ENCODE measurements at regions not wholly inside any gene's neighbourhood (a gene's known extent, or its start where the extent isn't known, plus 50 kb on each side); places are given as distances from the start of the nearest gene placed in this dataset.

DNA sequence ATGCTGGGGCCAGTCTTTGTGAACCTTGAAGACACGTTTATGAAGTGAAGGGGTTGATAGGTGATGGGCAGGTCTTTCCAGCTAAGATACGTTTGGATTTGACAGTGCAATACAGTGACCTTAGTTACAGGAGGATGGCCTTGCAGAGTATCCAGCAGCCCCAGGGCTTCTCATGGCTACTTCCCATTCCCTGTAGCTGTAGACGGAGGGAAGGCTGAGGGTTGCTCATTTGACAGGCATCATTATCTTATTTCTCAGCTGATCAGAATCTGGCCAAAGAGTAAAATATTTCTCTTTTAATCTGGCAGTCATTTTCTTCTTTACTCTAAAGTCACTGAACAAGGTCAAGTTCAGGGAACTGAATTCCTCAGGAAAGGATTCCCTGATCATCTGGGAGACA lies 85.1 kb upstream of the RMDN2 start:
- DNase-seq = no peak

GRCh38 chr2:37842732-37843440 lies 82.2 kb upstream of the RMDN2 start:
- no peak for DNase-seq

GRCh38 chr2:37843556-37843955 lies 81.5 kb upstream of the RMDN2 start:
- no peak for DNase-seq

GRCh38 chr2:37846207-37846606 lies 78.9 kb upstream of the RMDN2 start:
- no peak for DNase-seq

- DNase-seq = no peak
Measured at GRCh38 chr2:37847792-37848191, 77.3 kb upstream of the RMDN2 start.

DNA sequence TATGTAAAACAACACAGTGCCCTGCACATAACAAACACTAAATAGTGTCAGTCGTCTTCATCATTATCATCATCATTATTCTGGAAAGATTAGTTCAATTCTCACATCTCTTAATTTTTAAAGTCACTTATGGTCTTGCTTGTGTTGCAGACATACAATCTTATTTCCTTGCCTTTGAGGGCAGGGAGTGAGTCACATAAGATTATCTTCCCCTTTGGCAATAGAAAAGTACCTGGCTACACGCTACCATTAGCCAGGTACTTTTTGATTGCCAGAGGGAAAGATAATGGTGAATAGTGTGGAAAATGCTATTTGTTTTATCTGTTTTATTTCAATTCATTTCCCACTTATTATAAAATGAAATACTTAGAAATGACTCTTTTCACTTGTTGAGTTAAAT lies 76.6 kb upstream of the RMDN2 start:
- no peak for DNase-seq

GRCh38 chr2:37849911-37850310 lies 75.2 kb upstream of the RMDN2 start:
- no peak for DNase-seq

- DNase-seq = no peak
Measured at GRCh38 chr2:37851428-37851827, 73.7 kb upstream of the RMDN2 start.

DNA sequence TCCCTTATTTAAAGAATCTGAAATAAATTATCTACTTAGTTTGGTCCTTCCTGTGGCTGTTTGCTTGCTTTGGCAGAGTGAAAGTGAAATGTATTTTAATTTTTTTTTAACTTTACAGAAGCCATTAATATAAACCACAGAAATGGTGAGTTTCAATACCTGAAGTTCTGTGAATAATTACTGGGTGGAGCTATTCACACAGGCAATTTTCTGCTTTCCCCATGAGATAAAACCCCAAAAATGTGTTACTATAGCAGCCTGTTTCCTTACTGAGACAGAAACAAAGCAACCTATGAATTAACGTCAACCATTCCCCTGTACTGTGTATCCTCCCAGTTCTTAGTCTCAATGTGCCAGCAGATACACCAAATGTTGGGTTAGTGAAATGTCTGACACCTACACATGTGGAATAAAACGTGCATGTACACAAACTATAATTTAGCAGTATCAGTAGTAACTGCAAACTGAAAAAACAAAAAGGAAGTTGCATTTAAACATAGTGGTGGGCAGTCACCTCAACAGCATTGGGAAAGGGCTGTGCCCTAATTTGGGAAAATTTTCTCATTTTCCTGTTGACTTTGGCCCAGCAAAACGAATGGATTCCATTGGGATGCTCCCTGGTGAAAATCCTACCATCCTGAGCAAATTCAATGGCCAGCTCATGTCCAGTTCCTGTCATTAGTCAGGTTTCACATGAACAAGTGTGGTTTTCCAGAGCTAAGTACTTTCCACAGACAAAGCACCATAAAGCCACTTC lies 73.1 kb upstream of the RMDN2 start:
- no peak for DNase-seq

- no peak for DNase-seq
Measured at GRCh38 chr2:37852585-37853014, 72.5 kb upstream of the RMDN2 start.

DNA sequence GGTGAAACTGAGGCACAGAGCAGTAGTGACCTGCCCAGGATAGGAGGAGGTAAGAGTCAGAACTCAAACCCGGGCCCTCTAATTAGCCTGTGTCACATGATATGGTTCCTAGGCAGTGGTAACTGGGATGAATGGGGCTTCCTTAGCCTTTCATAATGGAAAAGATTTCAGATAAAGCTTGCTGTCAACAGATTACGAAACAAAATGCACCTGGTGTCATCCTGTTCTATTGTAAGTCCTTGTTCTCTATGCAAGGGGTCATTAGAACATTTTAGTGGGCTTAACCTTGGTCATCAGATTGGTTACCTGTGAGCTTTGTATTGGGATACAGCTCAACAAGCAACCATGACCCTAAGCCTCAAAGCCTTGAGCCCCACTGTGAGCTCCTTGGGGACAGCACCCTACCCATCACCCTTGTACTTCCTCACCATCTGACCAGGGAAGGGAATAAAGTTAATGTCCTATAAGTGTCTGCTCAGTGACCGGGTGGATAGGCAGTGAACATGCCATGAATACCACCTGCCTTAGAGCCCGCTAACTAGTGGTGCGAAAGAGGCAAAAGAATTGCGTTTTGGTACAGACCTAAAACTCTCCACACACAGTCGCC lies 70.3 kb upstream of the RMDN2 start:
- DNase-seq = no peak

DNA sequence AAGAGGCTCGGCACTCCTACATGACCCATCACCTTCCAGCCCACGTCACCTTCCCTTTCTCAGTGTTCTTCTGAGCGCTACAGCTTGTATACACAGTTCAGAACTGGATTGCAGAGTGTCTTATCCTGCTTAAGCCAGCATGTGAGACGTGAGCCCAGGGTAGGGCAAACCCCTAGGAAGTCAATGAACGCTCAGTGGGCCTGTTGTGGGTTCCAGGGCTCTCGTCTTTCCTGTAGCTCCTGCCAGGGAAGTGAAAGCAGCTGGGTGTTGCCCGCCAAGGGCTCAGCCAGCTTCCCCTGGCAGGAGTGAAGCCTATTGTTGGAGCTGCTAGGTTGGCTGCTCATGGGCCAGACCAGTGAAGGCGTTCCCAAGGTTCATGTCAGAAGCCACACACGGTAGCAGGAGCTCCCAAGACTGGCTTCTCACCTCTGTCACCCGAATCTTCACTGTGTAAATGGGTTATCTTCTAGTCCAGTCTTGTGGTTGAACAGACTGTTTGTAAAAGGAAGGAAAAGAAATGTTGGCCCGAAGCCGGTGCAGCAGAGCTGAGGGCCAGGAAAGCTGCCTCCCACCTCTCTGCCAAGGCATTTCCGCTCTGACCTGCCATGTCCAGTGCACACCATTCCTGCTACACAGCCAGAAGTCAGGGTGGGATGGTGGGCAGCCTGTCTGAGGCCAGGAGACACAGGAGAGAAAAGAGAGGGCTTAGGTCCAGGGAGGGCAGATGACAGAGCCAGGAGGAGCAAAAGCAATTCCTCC lies 69.6 kb upstream of the RMDN2 start:
- DNase-seq = no peak

GRCh38 chr2:37856101-37856751 lies 68.9 kb upstream of the RMDN2 start:
- DNase-seq = no peak

- DNase-seq = no peak
Measured at GRCh38 chr2:37857575-37858399, 67.3 kb upstream of the RMDN2 start.

DNA sequence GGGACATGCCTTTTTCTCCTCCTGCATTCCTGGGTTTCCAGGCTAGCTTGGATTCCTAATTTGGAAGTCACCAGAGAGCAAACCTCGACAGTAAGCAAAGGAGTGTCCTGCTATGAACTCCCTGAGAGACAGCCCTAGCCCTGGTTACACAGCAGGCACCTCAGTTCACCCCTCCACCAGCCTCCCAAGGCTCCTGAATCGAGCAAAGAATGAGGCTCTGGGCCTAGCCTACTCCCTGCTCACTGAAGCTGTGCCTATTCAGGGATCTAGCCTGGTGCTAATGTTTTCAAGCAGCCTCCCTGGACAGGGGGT lies 66.7 kb upstream of the RMDN2 start:
- no peak for DNase-seq

DNA sequence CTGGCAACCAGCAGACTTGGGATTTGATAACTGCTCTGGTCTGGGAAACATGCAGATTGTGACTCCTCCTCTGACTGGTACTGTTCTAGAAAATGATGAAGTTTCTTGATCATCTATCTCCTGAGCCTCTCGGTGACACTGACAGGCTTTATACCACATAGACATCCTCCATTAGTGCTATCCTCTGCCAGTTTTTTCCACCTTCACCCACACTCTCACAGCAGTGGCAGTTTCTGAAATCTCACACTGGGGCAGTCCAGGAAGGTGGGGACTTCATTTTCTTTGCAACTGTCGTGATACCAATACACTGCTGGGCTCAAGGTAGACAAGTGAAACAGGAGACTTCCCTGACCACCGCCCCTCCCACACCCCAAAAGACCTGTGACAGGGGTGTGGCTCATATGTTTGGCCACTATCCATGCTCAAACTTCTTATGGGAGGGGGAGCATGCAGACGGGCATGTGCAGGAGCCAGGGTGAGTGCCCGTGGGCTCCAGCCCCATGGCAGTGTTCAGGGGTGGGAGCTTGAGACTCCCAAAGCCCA lies 66.3 kb upstream of the RMDN2 start:
- no peak for DNase-seq

- no peak for DNase-seq
Measured at GRCh38 chr2:37862620-37863019, 62.5 kb upstream of the RMDN2 start.

DNA sequence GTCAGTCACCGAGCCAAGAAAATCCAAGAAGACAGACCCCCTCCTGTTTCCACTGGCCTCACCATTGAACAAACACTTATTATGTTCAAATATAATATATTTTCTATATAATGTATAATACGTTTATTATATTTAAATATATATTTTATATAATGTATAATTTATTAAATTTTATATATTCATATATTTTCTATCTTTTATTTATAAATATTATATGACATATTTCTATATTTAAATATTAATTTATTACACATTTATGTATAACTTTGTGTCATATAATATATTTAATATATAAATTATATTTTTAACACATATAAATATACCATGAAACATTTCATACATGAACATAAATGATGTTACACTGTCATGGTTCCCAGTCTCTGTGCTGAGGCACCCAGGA lies 60.9 kb upstream of the RMDN2 start:
- DNase-seq = no peak

- no peak for DNase-seq
Measured at GRCh38 chr2:37865640-37866039, 59.4 kb upstream of the RMDN2 start.

- no peak for DNase-seq
Measured at GRCh38 chr2:37866171-37866934, 58.7 kb upstream of the RMDN2 start.

DNA sequence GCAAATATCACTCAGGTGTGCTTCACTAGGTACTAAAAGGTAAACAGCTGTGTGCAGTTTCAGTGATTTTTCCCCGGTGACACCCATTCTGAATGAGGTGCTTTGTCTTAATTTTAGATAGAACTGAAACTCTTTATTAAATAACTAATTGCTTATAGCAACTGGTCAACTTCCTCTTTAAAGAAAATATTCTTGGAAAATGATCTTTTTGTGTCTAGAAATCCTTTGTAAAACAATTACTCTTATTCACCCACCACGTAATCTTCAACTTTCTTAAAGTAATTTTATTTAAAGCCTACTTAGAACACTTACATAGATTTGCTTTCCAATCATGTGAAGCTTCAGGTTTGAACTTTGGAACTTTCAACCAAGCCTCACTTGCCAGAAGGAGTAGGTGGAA lies 57.9 kb upstream of the RMDN2 start:
- no peak for DNase-seq

All from NCI-H1092 treated with DMSO at 0.1 percent for 48 hours (cell line).